Activated CD4-positive, alpha-beta memory T cell treated with anti-CD3 and anti-CD28 coated beads, Interleukin-2, amount 10 ng/mL, durations not matched to agents 7 days and 5 days (primary cell): ENCODE measurements at regions not wholly inside any gene's neighbourhood (a gene's known extent, or its start where the extent isn't known, plus 50 kb on each side); places are given as distances from the start of the nearest gene placed in this dataset.
"Not testable (repeated sequence)": the region's sequence is repeated elsewhere in the genome, so short reads cannot be mapped to it uniquely, and the experiment has no call there.

Source experiments
- CTCF ChIA-PET: fragments of 350-600 bp; sonication (Branson Sonifier 250); formaldehyde crosslinking; loops from one replicate; lab custom pipeline; 2021; ENCODE audit warnings: antibody characterized with exemption, inconsistent platforms; lab: Charles Lee
- POLR2A ChIA-PET: fragments of 350-600 bp; sonication (Branson Sonifier 250); formaldehyde crosslinking; loops from one replicate; lab custom pipeline; 2021; ENCODE audit warnings: antibody characterized with exemption; lab: Charles Lee
- DNase-seq: peaks from one replicate; pipeline ENCODE4 v3.0.0-alpha.2; 2020
- H3K27ac Mint-ChIP-seq: one replicate; pipeline ENCODE4 v1.8.0; 2021; ENCODE audit warnings: mild to moderate bottlenecking, mixed read lengths
- H3K27me3 Mint-ChIP-seq: one replicate; pipeline ENCODE4 v1.8.0; 2021; ENCODE audit warnings: mixed read lengths
- H3K36me3 Mint-ChIP-seq: one replicate; pipeline ENCODE4 v1.8.0; 2021; ENCODE audit warnings: low read depth, mixed read lengths
- H3K4me1 Mint-ChIP-seq: one replicate; pipeline ENCODE4 v1.8.0; 2021; ENCODE audit warnings: mixed read lengths
- H3K4me3 Mint-ChIP-seq: one replicate; pipeline ENCODE4 v1.8.0; 2021; ENCODE audit warnings: mild to moderate bottlenecking, mixed read lengths
- H3K9me3 Mint-ChIP-seq: one replicate; pipeline ENCODE4 v1.8.0; 2021; ENCODE audit warnings: mixed read lengths

- H3K27me3 Mint-ChIP-seq, result no peaks in the 10 kb centered on the region
- no peaks in the 10 kb centered on the region for H3K4me1 Mint-ChIP-seq
- H3K9me3 Mint-ChIP-seq, result no peaks in the 10 kb centered on the region
- ChIA-PET POLR2A (no interaction called here), CTCF (no interaction called here)
- H3K36me3 Mint-ChIP-seq, result no peaks in the 10 kb centered on the region
- DNase-seq, result no peak
- H3K4me3 Mint-ChIP-seq, result no peak overlapping the region
- no peak overlapping the region for H3K27ac Mint-ChIP-seq
Measured at GRCh38 chr16:26712876-26713275, 353.9 kb upstream of the C16orf82 start.

GRCh38 chr16:26715969-26716368 is 350.8 kb upstream of the C16orf82 start:
- no peak for DNase-seq
- POLR2A ChIA-PET, result no interaction called here
- Mint-ChIP-seq H3K27ac (no peak overlapping the region), H3K4me3 (no peak overlapping the region), H3K27me3 (no peaks in the 10 kb centered on the region), H3K4me1 (no peaks in the 10 kb centered on the region), H3K9me3 (no peaks in the 10 kb centered on the region), H3K36me3 (no peaks in the 10 kb centered on the region)
- CTCF ChIA-PET, result no interaction called here

GRCh38 chr16:26717826-26718225 is 348.9 kb upstream of the C16orf82 start:
- CTCF ChIA-PET, result no interaction called here
- H3K4me1 Mint-ChIP-seq, result no peaks in the 10 kb centered on the region
- no peaks in the 10 kb centered on the region for H3K9me3 Mint-ChIP-seq
- no peak overlapping the region for H3K4me3 Mint-ChIP-seq
- H3K36me3 Mint-ChIP-seq, result no peaks in the 10 kb centered on the region
- no peaks in the 10 kb centered on the region for H3K27me3 Mint-ChIP-seq
- DNase-seq, result no peak
- POLR2A ChIA-PET, result no interaction called here
- H3K27ac Mint-ChIP-seq, result no peak overlapping the region

- POLR2A ChIA-PET, result no interaction called here
- CTCF ChIA-PET, result no interaction called here
- H3K4me1 Mint-ChIP-seq, result no peaks in the 10 kb centered on the region
- DNase-seq, result no peak
- H3K27me3 Mint-ChIP-seq, result no peaks in the 10 kb centered on the region
- no peak overlapping the region for H3K4me3 Mint-ChIP-seq
- no peaks in the 10 kb centered on the region for H3K36me3 Mint-ChIP-seq
- H3K9me3 Mint-ChIP-seq, result no peaks in the 10 kb centered on the region
- H3K27ac Mint-ChIP-seq, result no peak overlapping the region
Measured at GRCh38 chr16:26721290-26721689, 345.4 kb upstream of the C16orf82 start.

GRCh38 chr16:26721957-26722356 is 344.8 kb upstream of the C16orf82 start:
- H3K36me3 Mint-ChIP-seq, H3K9me3 Mint-ChIP-seq, DNase-seq, H3K27ac Mint-ChIP-seq, POLR2A ChIA-PET, CTCF ChIA-PET, H3K27me3 Mint-ChIP-seq, H3K4me1 Mint-ChIP-seq, H3K4me3 Mint-ChIP-seq: not testable (repeated sequence)

GRCh38 chr16:26724189-26724588 is 342.5 kb upstream of the C16orf82 start:
- no peaks in the 10 kb centered on the region for H3K27me3 Mint-ChIP-seq
- H3K9me3 Mint-ChIP-seq, result no peaks in the 10 kb centered on the region
- CTCF ChIA-PET, result no interaction called here
- H3K4me3 Mint-ChIP-seq, result no peak overlapping the region
- H3K36me3 Mint-ChIP-seq, result no peaks in the 10 kb centered on the region
- H3K27ac Mint-ChIP-seq, result no peak overlapping the region
- no peak for DNase-seq
- POLR2A ChIA-PET, result no interaction called here
- no peaks in the 10 kb centered on the region for H3K4me1 Mint-ChIP-seq

GRCh38 chr16:26727848-26728247 is 338.9 kb upstream of the C16orf82 start:
- Mint-ChIP-seq H3K9me3 (no peaks in the 10 kb centered on the region), H3K27ac (no peak overlapping the region), H3K4me3 (no peak overlapping the region), H3K4me1 (no peaks in the 10 kb centered on the region), H3K27me3 (no peaks in the 10 kb centered on the region), H3K36me3 (no peaks in the 10 kb centered on the region)
- DNase-seq, result no peak
- CTCF ChIA-PET, result interaction anchor here (0.7 kb wide), 1 partner anchor 227 kb away, joined by 7 read pairs; no protein-coding TSS in a partner anchor
- POLR2A ChIA-PET, result no interaction called here

- CTCF ChIA-PET, result no interaction called here
Measured at GRCh38 chr16:26729951-26730541, 336.7 kb upstream of the C16orf82 start.

GRCh38 chr16:26731729-26732128 is 335.0 kb upstream of the C16orf82 start:
- no peak overlapping the region for H3K4me3 Mint-ChIP-seq
- no peak overlapping the region for H3K27ac Mint-ChIP-seq
- peaks cover 3% of the 10 kb centered on the region for H3K27me3 Mint-ChIP-seq
- no peaks in the 10 kb centered on the region for H3K36me3 Mint-ChIP-seq
- ChIA-PET POLR2A (no interaction called here), CTCF (no interaction called here)
- no peak for DNase-seq
- no peaks in the 10 kb centered on the region for H3K9me3 Mint-ChIP-seq
- H3K4me1 Mint-ChIP-seq, result no peaks in the 10 kb centered on the region

More at GRCh38 chr16:26729951-26730541, 336.7 kb upstream of the C16orf82 start:
- POLR2A ChIA-PET, result no interaction called here
- Mint-ChIP-seq H3K4me3 (no peak overlapping the region), H3K27ac (no peak overlapping the region), H3K36me3 (no peaks in the 10 kb centered on the region), H3K9me3 (no peaks in the 10 kb centered on the region), H3K27me3 (no peaks in the 10 kb centered on the region), H3K4me1 (no peaks in the 10 kb centered on the region)
- no peak for DNase-seq

GRCh38 chr16:26733710-26734109 is 333.0 kb upstream of the C16orf82 start:
- CTCF ChIA-PET, result no interaction called here
- Mint-ChIP-seq H3K27me3 (peaks cover 3% of the 10 kb centered on the region), H3K27ac (no peak overlapping the region), H3K9me3 (no peaks in the 10 kb centered on the region), H3K4me3 (no peak overlapping the region), H3K36me3 (no peaks in the 10 kb centered on the region), H3K4me1 (no peaks in the 10 kb centered on the region)
- POLR2A ChIA-PET, result no interaction called here
- no peak for DNase-seq

- no peak overlapping the region for H3K4me3 Mint-ChIP-seq
- no peaks in the 10 kb centered on the region for H3K36me3 Mint-ChIP-seq
- H3K27ac Mint-ChIP-seq, result no peak overlapping the region
- H3K9me3 Mint-ChIP-seq, result no peaks in the 10 kb centered on the region
- ChIA-PET CTCF (no interaction called here), POLR2A (no interaction called here)
- DNase-seq, result no peak
- no peaks in the 10 kb centered on the region for H3K4me1 Mint-ChIP-seq
- peaks cover 3% of the 10 kb centered on the region for H3K27me3 Mint-ChIP-seq
Measured at GRCh38 chr16:26735521-26735920, 331.2 kb upstream of the C16orf82 start.

GRCh38 chr16:26736084-26736483 is 330.6 kb upstream of the C16orf82 start:
- H3K4me3 Mint-ChIP-seq, result no peak overlapping the region
- H3K27ac Mint-ChIP-seq, result no peak overlapping the region
- no peak for DNase-seq
- no peaks in the 10 kb centered on the region for H3K9me3 Mint-ChIP-seq
- ChIA-PET POLR2A (no interaction called here), CTCF (no interaction called here)
- H3K4me1 Mint-ChIP-seq, result no peaks in the 10 kb centered on the region
- H3K36me3 Mint-ChIP-seq, result no peaks in the 10 kb centered on the region
- H3K27me3 Mint-ChIP-seq, result peaks cover 3% of the 10 kb centered on the region

- H3K4me1 Mint-ChIP-seq, result no peaks in the 10 kb centered on the region
- H3K27ac Mint-ChIP-seq, result no peak overlapping the region
- ChIA-PET CTCF (no interaction called here), POLR2A (no interaction called here)
- DNase-seq, result no peak
- H3K36me3 Mint-ChIP-seq, result no peaks in the 10 kb centered on the region
- H3K27me3 Mint-ChIP-seq, result no peaks in the 10 kb centered on the region
- H3K9me3 Mint-ChIP-seq, result no peaks in the 10 kb centered on the region
- no peak overlapping the region for H3K4me3 Mint-ChIP-seq
Measured at GRCh38 chr16:26740771-26741170, 326.0 kb upstream of the C16orf82 start.

- CTCF ChIA-PET, result no interaction called here
- no peaks in the 10 kb centered on the region for H3K27me3 Mint-ChIP-seq
Measured at GRCh38 chr16:26742040-26742439, 324.7 kb upstream of the C16orf82 start.

More at GRCh38 chr16:26742040-26742439, 324.7 kb upstream of the C16orf82 start:
- Mint-ChIP-seq H3K9me3 (no peaks in the 10 kb centered on the region), H3K4me3 (no peak overlapping the region), H3K4me1 (no peaks in the 10 kb centered on the region), H3K36me3 (no peaks in the 10 kb centered on the region), H3K27ac (no peak overlapping the region)
- DNase-seq, result no peak
- POLR2A ChIA-PET, result no interaction called here
